Ovary (tissue), 3 donors: ENCODE measurements at regions not wholly inside any gene's neighbourhood (a gene's known extent, or its start where the extent isn't known, plus 50 kb on each side); places are given as distances from the start of the nearest gene placed in this dataset.

Source experiments
- EP300 ChIP-seq: sonication (generic); formaldehyde crosslinking; IDR thresholded peaks from one replicate; pipeline ENCODE4 v1.6.1; 2017; ENCODE audit warnings: antibody characterized with exemption
- POLR2A ChIP-seq: fragments of 450-650 bp; IDR thresholded peaks from one replicate; pipeline ENCODE4 v1.6.1; 2017; ENCODE audit warnings: antibody characterized with exemption, mild to moderate bottlenecking, moderate library complexity
- TF ChIP-seq, protein P1 (sequence below), 3 donors: fragments of 450-650 bp in 2 of 3; fragments of 200-600 bp in 1 of 3; IDR thresholded peaks; one replicate each; pipeline versions ENCODE4 v1.5.1 to v1.8.0; 2016 to 2022; ENCODE audit warnings: antibody characterized with exemption in 3 of 3, mild to moderate bottlenecking in 1 of 3
- donor health status: DM: no; HTN: no; CAD: no.

DNA sequence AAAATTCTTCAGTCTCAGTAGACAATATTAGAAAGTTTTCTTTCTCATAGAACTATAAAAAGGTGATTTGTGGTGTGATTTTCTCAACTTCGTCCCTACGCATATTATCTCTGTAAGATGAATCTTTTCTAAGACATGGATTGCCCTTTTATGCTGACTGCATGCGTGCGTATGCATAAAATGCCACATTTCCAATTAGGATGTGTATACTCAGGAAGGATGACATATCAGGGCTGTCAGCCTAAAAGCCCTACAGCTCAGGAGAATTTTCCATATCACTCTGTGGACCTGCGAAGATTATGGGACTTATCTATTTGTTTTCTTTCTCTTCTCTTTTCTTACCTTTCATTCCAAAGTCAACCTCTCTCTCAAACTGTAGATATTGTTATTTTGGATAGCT, 166.5 kb upstream of the GPC6 start:
- TF ChIP-seq POLR2A (no peak), EP300 (no peak)
- TF ChIP-seq, protein P1, sequence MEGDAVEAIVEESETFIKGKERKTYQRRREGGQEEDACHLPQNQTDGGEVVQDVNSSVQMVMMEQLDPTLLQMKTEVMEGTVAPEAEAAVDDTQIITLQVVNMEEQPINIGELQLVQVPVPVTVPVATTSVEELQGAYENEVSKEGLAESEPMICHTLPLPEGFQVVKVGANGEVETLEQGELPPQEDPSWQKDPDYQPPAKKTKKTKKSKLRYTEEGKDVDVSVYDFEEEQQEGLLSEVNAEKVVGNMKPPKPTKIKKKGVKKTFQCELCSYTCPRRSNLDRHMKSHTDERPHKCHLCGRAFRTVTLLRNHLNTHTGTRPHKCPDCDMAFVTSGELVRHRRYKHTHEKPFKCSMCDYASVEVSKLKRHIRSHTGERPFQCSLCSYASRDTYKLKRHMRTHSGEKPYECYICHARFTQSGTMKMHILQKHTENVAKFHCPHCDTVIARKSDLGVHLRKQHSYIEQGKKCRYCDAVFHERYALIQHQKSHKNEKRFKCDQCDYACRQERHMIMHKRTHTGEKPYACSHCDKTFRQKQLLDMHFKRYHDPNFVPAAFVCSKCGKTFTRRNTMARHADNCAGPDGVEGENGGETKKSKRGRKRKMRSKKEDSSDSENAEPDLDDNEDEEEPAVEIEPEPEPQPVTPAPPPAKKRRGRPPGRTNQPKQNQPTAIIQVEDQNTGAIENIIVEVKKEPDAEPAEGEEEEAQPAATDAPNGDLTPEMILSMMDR (IDR thresholded peaks at IDR 0.05) = no peak
